ENCODE measurements at regions not wholly inside any gene's neighbourhood (a gene's known extent, or its start where the extent isn't known, plus 50 kb on each side); places are given as distances from the start of the nearest gene placed in this dataset.

GRCh38 chr11:45430361-45430760, 144.2 kb upstream of the SYT13 start:
- Histone ChIP-seq H3K27me3 (no peaks in the 10 kb centered on the region), H3K4me3 (no peak overlapping the region), H3K27ac (no peak overlapping the region), H3K36me3 (ENCODE audit: low read depth, missing control alignments) (no peaks in the 10 kb centered on the region), H3K4me1 (no peaks in the 10 kb centered on the region), H3K9me3 (no peaks in the 10 kb centered on the region)
- TF ChIP-seq POLR2A (IDR thresholded peaks at IDR 0.05) (no peak), CTCF (IDR thresholded peaks at IDR 0.05) (no peak)
- intact Hi-C loops (cut with DNase I; ENCODE audit: low total_unique reads), result no loop called here
- DNase-seq, result no peak
- WGBS, 2 donors, result 80 to 86% methylated on average over 1 of the region's 1 CpG

GRCh38 chr11:45429719-45430118, 143.6 kb upstream of the SYT13 start:
- DNase-seq, result no peak
- Histone ChIP-seq H3K4me3 (no peak overlapping the region), H3K9me3 (no peaks in the 10 kb centered on the region), H3K36me3 (ENCODE audit: low read depth, missing control alignments) (no peaks in the 10 kb centered on the region), H3K27me3 (no peaks in the 10 kb centered on the region), H3K27ac (no peak overlapping the region), H3K4me1 (peaks cover 6% of the 10 kb centered on the region)
- intact Hi-C loops (cut with DNase I; ENCODE audit: low total_unique reads), result no loop called here
- TF ChIP-seq POLR2A (IDR thresholded peaks at IDR 0.05) (no peak), CTCF (IDR thresholded peaks at IDR 0.05) (no peak)
- 72 to 88% methylated on average over 4 of the region's 4 CpGs for WGBS, 2 donors

GRCh38 chr11:45428541-45429230, 142.5 kb upstream of the SYT13 start:
- no peak for DNase-seq
- Histone ChIP-seq H3K4me3 (no peak overlapping the region), H3K4me1 (peaks cover 12% of the 10 kb centered on the region), H3K9me3 (no peaks in the 10 kb centered on the region), H3K27me3 (no peaks in the 10 kb centered on the region), H3K27ac (no peak overlapping the region), H3K36me3 (ENCODE audit: low read depth, missing control alignments) (no peaks in the 10 kb centered on the region)
- WGBS, 2 donors, result 78 to 88% methylated on average over 7 of the region's 7 CpGs
- intact Hi-C loops (cut with DNase I; ENCODE audit: low total_unique reads), result no loop called here
- TF ChIP-seq CTCF (IDR thresholded peaks at IDR 0.05) (no peak), POLR2A (IDR thresholded peaks at IDR 0.05) (no peak)

- 90 to 93% methylated on average over 9 of the region's 9 CpGs for whole genome bisulfite sequencing, 2 donors
- H3K36me3 ChIP-seq (ENCODE audit: low read depth, missing control alignments), result no peaks in the 10 kb centered on the region
- no peak overlapping the region for H3K4me3 ChIP-seq
- no peaks in the 10 kb centered on the region for H3K9me3 ChIP-seq
- TF ChIP-seq POLR2A (IDR thresholded peaks at IDR 0.05) (no peak), CTCF (IDR thresholded peaks at IDR 0.05) (no peak)
- peaks cover 17% of the 10 kb centered on the region for H3K4me1 ChIP-seq
- intact Hi-C loops (cut with DNase I; ENCODE audit: low total_unique reads), result no loop called here
- DNase-seq, result no peak
- H3K27me3 ChIP-seq, result no peaks in the 10 kb centered on the region
- H3K27ac ChIP-seq, result no peak overlapping the region
These were observed 142.0 kb upstream of the SYT13 start for GRCh38 chr11:45428116-45428515.
